IMR-90 (cell line): ENCODE measurements at regions not wholly inside any gene's neighbourhood (a gene's known extent, or its start where the extent isn't known, plus 50 kb on each side); places are given as distances from the start of the nearest gene placed in this dataset.

Experiments used
- ATAC-seq: fragments of 200-7000 bp; cut with Tn5 transposase; 2 replicates; pipeline ENCODE4 v1.9.1; 2020; ENCODE audit warnings: low read depth, mild to moderate bottlenecking, moderate library complexity
- BruUV-seq: library from RNA; stranded (reverse); fragments of 400-500 nt; replicated peaks from 2 replicates; lab custom pipeline; 2021; lab: Mats Ljungman, UMichigan
- CTCF ChIA-PET: fragments of 300-600 bp; formaldehyde crosslinking; extraction: SDS; loops from one replicate; lab custom pipeline; 2021; ENCODE audit warnings: antibody characterized with exemption; lab: Yijun Ruan, JAX
- POLR2A ChIA-PET: fragments of 300-600 bp; sonication (Branson Sonifier 250); formaldehyde crosslinking; loops from one replicate; lab custom pipeline; 2022; ENCODE audit warnings: antibody characterized with exemption; ENCODE audit not compliant: unreplicated experiment; lab: Charles Lee
- DNase-seq: peaks from one replicate; pipeline ENCODE4 v3.0.0; 2013
- H2AFZ ChIP-seq: replicated peaks from 2 replicates; pipeline ENCODE3; 2013; ENCODE audit warnings: low read length, mild to moderate bottlenecking; ENCODE audit not compliant: poor library complexity
- H2AK5ac ChIP-seq: 2 replicates; pipeline ENCODE4 v1.6.1; 2013; ENCODE audit warnings: low read depth, low read length, inconsistent platforms
- H2AK9ac ChIP-seq: replicated peaks from 2 replicates; pipeline ENCODE3; 2013; ENCODE audit warnings: mild to moderate bottlenecking, low read depth, low read length, moderate library complexity; ENCODE audit not compliant: poor library complexity
- H2BK120ac ChIP-seq: 2 replicates; pipeline ENCODE4 v1.6.1; 2013; ENCODE audit warnings: low read depth, low read length, inconsistent platforms
- H2BK15ac ChIP-seq: 3 replicates; pipeline ENCODE4 v1.6.1; 2013; ENCODE audit warnings: low read depth, low read length, inconsistent platforms
- H2BK20ac ChIP-seq: 2 replicates; pipeline ENCODE4 v1.6.1; 2013; ENCODE audit warnings: low read depth, mild to moderate bottlenecking, inconsistent platforms, low read length, moderate library complexity
- H2BK5ac ChIP-seq: 2 replicates; pipeline ENCODE4 v1.6.1; 2013; ENCODE audit warnings: mild to moderate bottlenecking, low read depth, low read length, inconsistent platforms; ENCODE audit not compliant: poor library complexity, severe bottlenecking
- H3K14ac ChIP-seq: replicated peaks from 2 replicates; pipeline ENCODE4 v1.6.1; 2013; ENCODE audit warnings: low read depth, low read length, inconsistent platforms
- H3K18ac ChIP-seq: 2 replicates; pipeline ENCODE4 v1.6.1; 2013; ENCODE audit warnings: low read depth, low read length, control low read depth
- H3K23ac ChIP-seq: 2 replicates; pipeline ENCODE4 v1.6.1; 2013; ENCODE audit warnings: low read depth, low read length, inconsistent platforms
- H3K27ac ChIP-seq: 2 replicates; pipeline ENCODE4 v1.5.1; 2013; ENCODE audit warnings: mild to moderate bottlenecking, control low read depth, low read length; ENCODE audit not compliant: insufficient read depth
- H3K27me3 ChIP-seq: 2 replicates; pipeline ENCODE4 v1.6.1; 2013; ENCODE audit warnings: low read length; ENCODE audit not compliant: control insufficient read depth, insufficient read depth
- H3K36me3 ChIP-seq: 2 replicates; pipeline ENCODE4 v1.6.1; 2013; ENCODE audit warnings: low read length, mixed read lengths; ENCODE audit not compliant: control insufficient read depth, insufficient read depth
- H3K4ac ChIP-seq: 2 replicates; pipeline ENCODE4 v1.6.1; 2013; ENCODE audit warnings: low read depth, low read length, inconsistent platforms
- H3K4me1 ChIP-seq: 2 replicates; pipeline ENCODE4 v1.6.1; 2013; ENCODE audit warnings: low read length, mixed read lengths; ENCODE audit not compliant: control insufficient read depth, insufficient read depth
- H3K4me2 ChIP-seq: 2 replicates; pipeline ENCODE4 v1.6.1; 2013; ENCODE audit warnings: low read depth, mild to moderate bottlenecking, control low read depth, low read length, moderate library complexity
- H3K4me3 ChIP-seq: 2 replicates; pipeline ENCODE4 v1.5.1; 2013; ENCODE audit warnings: low read depth, mild to moderate bottlenecking, control low read depth, low read length, moderate library complexity; ENCODE audit not compliant: insufficient read depth
- H3K56ac ChIP-seq: 2 replicates; pipeline ENCODE4 v1.6.1; 2013; ENCODE audit warnings: low read length, inconsistent platforms; ENCODE audit not compliant: insufficient read depth; ENCODE audit errors: extremely low read depth
- H3K79me1 ChIP-seq, 2 experiments: 2 replicates each; pipeline ENCODE4 v1.6.1; 2013; ENCODE audit warnings: low read length in 2 of 2, inconsistent platforms in 1 of 2, low read depth in 1 of 2
- H3K9ac ChIP-seq: 2 replicates; pipeline ENCODE4 v1.6.1; 2013; ENCODE audit warnings: low read depth, low read length, control low read depth
- H3K9me1 ChIP-seq: 2 replicates; pipeline ENCODE4 v1.6.1; 2013; ENCODE audit warnings: low read length, inconsistent platforms; ENCODE audit not compliant: insufficient read depth
- H3K9me3 ChIP-seq: 2 replicates; pipeline ENCODE4 v1.6.1; 2013; ENCODE audit warnings: low read length; ENCODE audit not compliant: control insufficient read depth, insufficient read depth
- H4K20me1 ChIP-seq: 2 replicates; pipeline ENCODE4 v1.6.1; 2013; ENCODE audit warnings: low read length, inconsistent platforms; ENCODE audit not compliant: insufficient read depth
- H4K5ac ChIP-seq: 2 replicates; pipeline ENCODE4 v1.6.1; 2013; ENCODE audit warnings: mild to moderate bottlenecking, low read depth, low read length, control low read depth
- H4K8ac ChIP-seq, 2 experiments: 2 replicates each; pipeline ENCODE4 v1.6.1; 2013; ENCODE audit warnings: low read depth in 2 of 2, low read length in 2 of 2, control low read depth in 1 of 2, inconsistent platforms in 1 of 2
- H4K91ac ChIP-seq: 2 replicates; pipeline ENCODE4 v1.6.1; 2013; ENCODE audit warnings: low read depth, low read length, inconsistent platforms; ENCODE audit not compliant: insufficient read depth
- CEBPB ChIP-seq: IDR thresholded peaks from 2 replicates; pipeline ENCODE4 v1.6.1; 2012; ENCODE audit warnings: low read depth, low read length, improper control_type of control experiment
- CHD1 ChIP-seq: IDR thresholded peaks from 2 replicates; pipeline ENCODE4 v1.6.1; 2012; ENCODE audit warnings: low read depth, low read length, improper control_type of control experiment
- CTCF ChIP-seq: conservative IDR thresholded peaks from 2 replicates; pipeline ENCODE4 v1.5.1; 2012; ENCODE audit warnings: mild to moderate bottlenecking, low read depth, low read length, improper control_type of control experiment
- FOS ChIP-seq: fragments of 150-350 bp; IDR thresholded peaks from 2 replicates; pipeline ENCODE4 v1.6.1; 2016; ENCODE audit warnings: low read depth, low read length
- MAZ ChIP-seq: IDR thresholded peaks from 2 replicates; pipeline ENCODE4 v1.6.1; 2012; ENCODE audit warnings: low read depth, mild to moderate bottlenecking, low read length, improper control_type of control experiment, moderate library complexity, borderline replicate concordance
- MXI1 ChIP-seq: IDR thresholded peaks from 2 replicates; pipeline ENCODE4 v1.6.1; 2012; ENCODE audit warnings: low read depth, mild to moderate bottlenecking, low read length, moderate library complexity, borderline replicate concordance
- NFE2L2 ChIP-seq: fragments of 150-350 bp; IDR thresholded peaks from 2 replicates; pipeline ENCODE4 v1.6.1; 2016; ENCODE audit warnings: low read depth, mild to moderate bottlenecking, low read length
- POLR2A ChIP-seq: IDR thresholded peaks from 2 replicates; pipeline ENCODE4 v1.6.1; 2012; ENCODE audit warnings: mild to moderate bottlenecking, low read depth, low read length
- RAD21 ChIP-seq: IDR thresholded peaks from 2 replicates; pipeline ENCODE4 v1.6.1; 2012; ENCODE audit warnings: low read length, improper control_type of control experiment
- RCOR1 ChIP-seq: IDR thresholded peaks from 2 replicates; pipeline ENCODE4 v1.6.1; 2012; ENCODE audit warnings: mild to moderate bottlenecking, low read length, improper control_type of control experiment; ENCODE audit not compliant: insufficient replicate concordance
- RFX5 ChIP-seq: IDR thresholded peaks from 2 replicates; pipeline ENCODE4 v1.8.0; 2012; ENCODE audit warnings: low read depth, mild to moderate bottlenecking, low read length, moderate library complexity
- USF2 ChIP-seq: fragments of 150-350 bp; IDR thresholded peaks from 2 replicates; pipeline ENCODE4 v1.6.1; 2017; ENCODE audit warnings: mild to moderate bottlenecking, antibody characterized with exemption, low read length, low read depth
- WGBS, 2 experiments: methylation state at CpG; one replicate each; pipeline versions ENCODE4 v1.1.5 to v1.1.7; 2013; ENCODE audit warnings: missing lambda C conversion rate in 2 of 2; ENCODE audit not compliant: insufficient read length in 1 of 2; ENCODE audit errors: extremely low coverage in 2 of 2; 5-methylcytosine and 5-hydroxymethylcytosine counted together
- dilution Hi-C: fragments of 300-500 bp; cut with HindIII; formaldehyde crosslinking; loops from one replicate; pipeline ENCODE4 v1.14.3; 2018; ENCODE audit warnings: low sequenced_read_pairs; ENCODE audit not compliant: unreplicated experiment
- in situ Hi-C: fragments of 300-500 bp; cut with MboI; formaldehyde crosslinking; loops from 3 replicates; pipeline ENCODE4 v1.14.3; 2019; ENCODE audit warnings: low sequenced_read_pairs, inconsistent platforms, mixed read lengths
- intact Hi-C: fragments of 100-400 bp; cut with micrococcal nuclease; formaldehyde crosslinking; loops from 2 replicates; pipeline ENCODE4 v1.10.0; 2022

GRCh38 chr14:30348445-30348844 is 210.5 kb upstream of the G2E3 start:
- TF ChIP-seq POLR2A (no peak), CHD1 (no peak), RAD21 (no peak), CTCF (no peak), NFE2L2 (no peak), FOS (no peak), MXI1 (no peak), RCOR1 (no peak), CEBPB (no peak), USF2 (no peak), RFX5 (no peak), MAZ (no peak)
- Histone ChIP-seq H3K18ac (no peak overlapping the region), H3K9me1 (no peaks in the 10 kb centered on the region), H2AK9ac (no peak overlapping the region), H3K27me3 (no peaks in the 10 kb centered on the region; the same call in 1 of the 2 replicates), H3K23ac (no peak overlapping the region), H4K20me1 (no peaks in the 10 kb centered on the region), H2BK120ac (no peak overlapping the region), H3K36me3 (no peaks in the 10 kb centered on the region), H2BK20ac (no peak overlapping the region), H3K9me3 (no peaks in the 10 kb centered on the region), H3K79me1 (no peaks in the 10 kb centered on the region), H2AK5ac (no peak overlapping the region), H2BK5ac (no peak overlapping the region), H2BK15ac (no peak overlapping the region), H3K4ac (no peak overlapping the region), H4K8ac (no peak overlapping the region), H3K4me1 (no peaks in the 10 kb centered on the region), H3K27ac (no peak overlapping the region), H3K14ac (no peak overlapping the region), H3K4me2 (no peak overlapping the region), H4K91ac (no peak overlapping the region), H3K4me3 (no peak overlapping the region), H3K9ac (no peak overlapping the region), H4K5ac (no peak overlapping the region), H3K56ac (no peak overlapping the region), H2AFZ (no peak overlapping the region)
- ChIA-PET CTCF (no interaction called here), POLR2A (no interaction called here)
- intact Hi-C loops: no loop called here
- no peak for DNase-seq
- in situ Hi-C loops: no loop called here
- no TSS peak for BruUV-seq
- dilution Hi-C loops: no loop called here
- WGBS, 2 experiments: no CpG with 5 or more reads among the region's 2 CpGs
- no peak for ATAC-seq
